ENCODE measurements at regions not wholly inside any gene's neighbourhood (a gene's known extent, or its start where the extent isn't known, plus 50 kb on each side); places are given as distances from the start of the nearest gene placed in this dataset.

- TF ChIP-seq ZFX (IDR thresholded peaks at IDR 0.05) (no peak), CTCF (conservative IDR thresholded peaks at IDR 0.05) (no peak)
- H3K27ac ChIP-seq = no peak overlapping the region
Observed at GRCh38 chr12:115880238-115880637, 397.3 kb downstream of the MED13L start.

GRCh38 chr12:115879354-115879753 lies 398.1 kb downstream of the MED13L start:
- no peak overlapping the region for H3K27ac ChIP-seq
- TF ChIP-seq ZFX (IDR thresholded peaks at IDR 0.05) (no peak), CTCF (conservative IDR thresholded peaks at IDR 0.05) (no peak)

- TF ChIP-seq ZFX (IDR thresholded peaks at IDR 0.05) (no peak), CTCF (conservative IDR thresholded peaks at IDR 0.05) (no peak)
- H3K27ac ChIP-seq = no peak overlapping the region; the same call in 1 of the 2 replicates
Observed at GRCh38 chr12:115873451-115874082, 403.9 kb downstream of the MED13L start.

GRCh38 chr12:115872919-115873357 lies 404.6 kb downstream of the MED13L start:
- peak overlapping the region; percentile 79; the same call in 1 of the 2 replicates for H3K27ac ChIP-seq
- no peak for TF ChIP-seq ZFX (IDR thresholded peaks at IDR 0.05)
- no peak for TF ChIP-seq CTCF (conservative IDR thresholded peaks at IDR 0.05)

GRCh38 chr12:115872212-115872611 lies 405.3 kb downstream of the MED13L start:
- H3K27ac ChIP-seq = peak overlapping the region; percentile 79; the same call in 1 of the 2 replicates

GRCh38 chr12:115871714-115872113 lies 405.8 kb downstream of the MED13L start:
- H3K27ac ChIP-seq = peak overlapping the region; percentile 79; the same call in 1 of the 2 replicates
- TF ChIP-seq CTCF (conservative IDR thresholded peaks at IDR 0.05) = peak; percentile 77
- no peak for TF ChIP-seq ZFX (IDR thresholded peaks at IDR 0.05)

More at GRCh38 chr12:115872212-115872611, 405.3 kb downstream of the MED13L start:
- TF ChIP-seq CTCF (conservative IDR thresholded peaks at IDR 0.05) (no peak), ZFX (IDR thresholded peaks at IDR 0.05) (no peak)

GRCh38 chr12:115870510-115870909 lies 407.0 kb downstream of the MED13L start:
- TF ChIP-seq CTCF (conservative IDR thresholded peaks at IDR 0.05) (no peak), ZFX (IDR thresholded peaks at IDR 0.05) (no peak)
- peak overlapping the region; percentile 79 for H3K27ac ChIP-seq

Data from C4-2B (cell line).